Islet of Langerhans (tissue), 1 donor: ENCODE measurements at regions not wholly inside any gene's neighbourhood (a gene's known extent, or its start where the extent isn't known, plus 50 kb on each side); places are given as distances from the start of the nearest gene placed in this dataset.
"Not testable (repeated sequence)": the region's sequence is repeated elsewhere in the genome, so short reads cannot be mapped to it uniquely, and the experiment has no call there.

Experiments
- FAIRE-seq: peaks from one replicate; lab custom pipeline; 2011; peaks lifted over from hg19 to GRCh38; lab: Jason Lieb, UNC

- FAIRE-seq = no peak
Measured at GRCh38 chr9:21533597-21533996, 51.5 kb upstream of the IFNE start.

- no peak for FAIRE-seq
Measured at GRCh38 chr9:21535396-21535795, 53.3 kb upstream of the IFNE start.

GRCh38 chr9:21542787-21543186 lies 60.7 kb upstream of the IFNE start:
- FAIRE-seq = no peak

GRCh38 chr9:21543187-21543586 lies 61.1 kb upstream of the IFNE start:
- no peak for FAIRE-seq

- not testable (repeated sequence) for FAIRE-seq
Measured at GRCh38 chr9:21543816-21544215, 61.7 kb upstream of the IFNE start.

- FAIRE-seq = no peak
Measured at GRCh38 chr9:21546949-21547348, 64.8 kb upstream of the IFNE start.

GRCh38 chr9:21549251-21549765 lies 67.2 kb upstream of the IFNE start:
- FAIRE-seq = no peak

- FAIRE-seq = no peak
Measured at GRCh38 chr9:21549890-21550289, 67.8 kb upstream of the IFNE start.

- FAIRE-seq = no peak
Measured at GRCh38 chr9:21550392-21550791, 68.3 kb upstream of the IFNE start.

GRCh38 chr9:21551401-21551800 lies 69.3 kb upstream of the IFNE start:
- no peak for FAIRE-seq

- no peak for FAIRE-seq
Measured at GRCh38 chr9:21552244-21553170, 70.4 kb upstream of the IFNE start.

- no peak for FAIRE-seq
Measured at GRCh38 chr9:21553441-21553840, 71.3 kb upstream of the IFNE start.

GRCh38 chr9:21554813-21555212 lies 72.7 kb upstream of the IFNE start:
- FAIRE-seq = no peak

- FAIRE-seq = no peak
Measured at GRCh38 chr9:21555911-21556310, 73.8 kb upstream of the IFNE start.

- FAIRE-seq = no peak
Measured at GRCh38 chr9:21556581-21557427, 74.7 kb upstream of the IFNE start.

- FAIRE-seq = peak; percentile 45
Measured at GRCh38 chr9:21557428-21557768, 75.3 kb upstream of the IFNE start.

GRCh38 chr9:21558079-21558478 lies 76.0 kb upstream of the IFNE start:
- FAIRE-seq = peak; percentile 9

- no peak for FAIRE-seq
Measured at GRCh38 chr9:21558615-21559401, 76.7 kb upstream of the IFNE start.

GRCh38 chr9:21559402-21560280 lies 77.5 kb upstream of the IFNE start:
- FAIRE-seq = no peak

- FAIRE-seq = no peak
Measured at GRCh38 chr9:21560281-21560745, 78.2 kb upstream of the IFNE start.

GRCh38 chr9:21561502-21561901 lies 79.4 kb upstream of the IFNE start:
- FAIRE-seq = no peak
